Activated T-helper 9 cell treated with anti-CD3 and anti-CD28 coated beads, Interleukin-2, amount 50 U/mL, for 16 hours (primary cell): ENCODE measurements at regions not wholly inside any gene's neighbourhood (a gene's known extent, or its start where the extent isn't known, plus 50 kb on each side); places are given as distances from the start of the nearest gene placed in this dataset.

ENCODE experiments used
- DNase-seq: peaks from one replicate; pipeline ENCODE4 v3.0.0-alpha.2; 2020; ENCODE audit warnings: low read depth

DNA sequence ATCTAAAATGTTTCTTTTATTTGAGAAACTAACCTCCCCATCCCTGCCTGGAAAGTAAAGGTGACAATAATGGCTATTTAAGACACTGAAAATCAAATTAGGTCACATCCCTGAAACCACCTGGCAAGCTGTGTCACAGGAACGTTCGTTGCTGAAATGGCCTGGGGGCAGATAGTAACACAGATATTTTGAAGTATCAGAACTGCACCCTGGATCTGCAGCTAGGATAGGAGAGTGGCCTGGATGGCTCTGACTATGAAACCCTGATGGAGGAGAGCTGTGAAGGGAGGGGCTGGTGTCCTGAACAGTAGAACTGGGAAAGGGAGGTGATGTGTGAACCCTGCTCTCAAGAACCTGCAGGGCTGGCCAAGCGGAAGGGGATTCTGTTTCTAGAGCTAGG is 648.3 kb upstream of the CFAP20DC start:
- DNase-seq: no peak

DNA sequence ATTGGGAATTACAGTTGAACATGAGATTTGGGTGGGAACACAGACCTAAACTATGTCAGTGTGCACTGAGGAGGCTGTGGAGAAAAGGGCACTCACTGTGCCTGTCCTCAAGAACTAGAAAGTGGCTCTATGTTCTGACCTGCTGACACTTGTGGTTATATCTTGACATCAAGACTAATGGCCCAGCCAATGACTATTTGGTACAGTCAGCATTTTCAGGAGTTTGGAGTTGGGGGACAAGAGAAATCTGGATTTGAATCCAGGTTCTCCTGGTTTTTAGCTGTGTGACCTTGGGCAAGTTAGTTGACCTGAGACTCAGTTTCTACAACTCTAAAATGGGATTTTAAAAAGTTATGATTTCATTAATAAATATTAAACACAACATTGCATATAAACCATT is 647.0 kb upstream of the CFAP20DC start:
- no peak for DNase-seq

DNA sequence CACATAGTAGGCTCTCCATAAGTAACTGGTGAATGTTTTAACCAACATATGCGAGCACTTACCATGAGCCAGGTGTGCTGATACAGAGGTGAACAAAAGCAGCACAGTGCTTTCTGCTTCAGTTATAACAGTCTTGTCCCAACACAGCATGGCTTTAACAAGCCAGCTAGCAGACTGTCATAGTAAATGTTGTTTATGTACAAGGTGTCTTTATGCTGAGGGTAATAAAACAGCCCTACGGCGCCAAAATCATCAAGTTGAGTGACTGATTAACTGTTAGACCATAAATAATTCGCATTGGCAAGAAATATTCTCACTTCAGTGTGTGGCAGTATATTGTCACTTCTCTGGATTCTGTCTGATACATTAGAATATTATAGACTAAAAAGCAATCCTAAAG is 646.0 kb upstream of the CFAP20DC start:
- no peak for DNase-seq

DNA sequence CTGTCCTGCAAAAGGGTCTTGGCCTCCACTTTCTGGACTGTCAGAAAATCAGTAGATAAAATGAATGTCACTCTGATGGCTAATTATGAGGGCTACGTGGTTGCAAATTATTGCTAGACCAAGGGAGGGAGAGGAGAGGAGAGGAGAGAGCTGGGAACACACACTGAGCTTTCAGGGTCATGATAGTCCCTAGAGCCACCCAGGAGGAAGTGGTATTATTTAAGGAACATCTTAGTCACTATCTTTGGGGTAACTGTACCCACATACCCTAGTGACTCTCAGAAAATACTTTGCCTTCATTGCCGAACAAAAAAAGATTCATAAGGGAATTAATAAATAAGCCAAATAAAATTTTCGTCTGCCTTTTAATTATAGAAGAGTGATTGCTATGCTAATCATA is 642.3 kb upstream of the CFAP20DC start:
- no peak for DNase-seq

DNA sequence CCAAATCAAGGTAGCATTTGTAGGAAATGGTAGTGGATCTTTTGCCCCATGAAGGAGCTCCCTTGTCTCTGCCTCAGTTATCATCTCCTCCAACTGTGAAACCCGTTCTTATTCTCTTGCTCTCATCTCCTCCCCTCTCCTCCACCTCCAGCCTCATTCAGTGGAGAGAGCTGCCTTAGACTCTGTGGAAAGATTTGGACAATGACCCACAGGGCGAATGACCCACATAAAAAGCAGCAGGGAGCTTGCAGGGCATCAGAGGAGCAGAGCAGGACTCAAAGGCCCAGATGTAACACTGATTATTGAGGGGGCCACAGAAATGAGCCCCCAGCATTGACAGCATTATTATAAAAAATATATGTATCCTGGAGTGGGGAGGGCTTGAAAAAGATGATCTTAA is 641.1 kb upstream of the CFAP20DC start:
- DNase-seq: no peak

DNA sequence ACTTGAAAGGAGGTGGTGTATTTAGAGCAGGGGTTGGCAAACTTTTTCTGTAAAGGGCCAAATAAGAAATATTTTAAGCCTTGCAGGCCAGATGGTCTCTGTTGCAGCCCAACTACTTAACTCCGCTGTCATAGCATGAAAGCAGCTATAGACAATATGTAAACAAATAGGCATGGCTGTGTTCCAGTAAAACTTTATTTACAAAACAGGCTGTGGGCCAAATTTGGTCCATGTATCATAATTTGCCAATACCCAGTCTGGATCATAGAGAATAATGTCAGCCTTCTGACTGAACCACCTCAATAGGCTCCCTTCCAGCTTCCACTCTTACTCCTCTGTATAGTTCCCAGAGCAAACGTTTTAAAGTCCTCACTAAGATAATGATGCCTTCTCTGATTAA is 638.8 kb upstream of the CFAP20DC start:
- DNase-seq: no peak

DNA sequence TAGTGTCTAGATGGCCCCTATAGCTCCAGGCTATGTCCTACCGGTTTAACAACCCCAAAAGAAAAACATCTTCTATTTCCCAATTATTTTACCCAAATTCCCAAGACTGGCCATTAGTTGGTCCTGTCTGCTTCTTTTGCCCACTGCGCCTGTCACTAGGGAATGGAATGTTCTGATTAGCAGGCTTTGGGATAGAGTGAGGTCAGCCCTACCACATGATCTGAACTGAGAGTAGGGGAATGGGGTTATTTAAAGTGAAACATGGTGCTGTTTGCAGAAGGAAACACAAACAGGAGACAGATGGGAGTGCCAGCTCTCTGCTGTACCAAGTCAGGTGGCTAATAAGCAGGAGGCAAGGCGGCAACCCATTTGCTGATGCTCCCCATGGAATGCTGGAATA is 635.6 kb upstream of the CFAP20DC start:
- DNase-seq: no peak

DNA sequence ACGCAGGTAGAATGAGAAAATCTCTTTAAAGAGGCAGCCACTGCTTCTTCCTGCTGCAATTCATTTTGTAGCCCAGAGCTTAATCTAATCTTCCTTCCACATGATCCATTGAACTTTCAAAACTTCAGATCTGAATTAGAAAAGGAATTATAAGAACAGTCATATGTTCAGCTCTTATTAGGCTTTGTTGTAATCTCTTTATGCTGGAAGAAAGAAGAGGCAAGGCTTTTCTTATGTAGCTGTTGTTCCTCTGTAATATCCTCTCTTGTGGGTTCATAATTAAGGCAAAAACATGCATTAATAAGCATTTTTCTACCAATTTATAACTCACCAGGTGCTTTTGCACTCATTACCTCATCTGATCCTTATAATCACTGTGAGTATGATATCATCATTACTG is 634.9 kb upstream of the CFAP20DC start:
- DNase-seq: no peak

DNA sequence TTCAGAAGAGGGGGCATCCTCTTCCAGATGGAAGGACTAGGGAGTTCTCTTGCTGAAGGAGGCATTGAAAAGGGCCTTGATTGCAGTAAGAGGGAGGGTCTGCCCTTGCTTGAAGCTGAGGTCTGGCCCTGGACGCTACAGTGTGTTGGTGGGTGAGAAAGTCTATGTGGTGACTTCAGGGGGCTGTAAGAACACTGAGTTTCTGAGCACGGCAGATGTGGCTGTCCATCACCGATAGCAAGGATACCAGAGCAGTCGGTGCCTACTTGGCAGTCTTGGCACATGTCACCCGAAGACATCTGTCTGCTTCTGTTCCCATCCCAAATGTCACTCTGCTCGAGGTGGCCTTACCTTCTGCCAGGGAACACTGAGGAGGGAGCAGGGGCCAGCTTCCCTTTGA is 631.1 kb upstream of the CFAP20DC start:
- no peak for DNase-seq

DNA sequence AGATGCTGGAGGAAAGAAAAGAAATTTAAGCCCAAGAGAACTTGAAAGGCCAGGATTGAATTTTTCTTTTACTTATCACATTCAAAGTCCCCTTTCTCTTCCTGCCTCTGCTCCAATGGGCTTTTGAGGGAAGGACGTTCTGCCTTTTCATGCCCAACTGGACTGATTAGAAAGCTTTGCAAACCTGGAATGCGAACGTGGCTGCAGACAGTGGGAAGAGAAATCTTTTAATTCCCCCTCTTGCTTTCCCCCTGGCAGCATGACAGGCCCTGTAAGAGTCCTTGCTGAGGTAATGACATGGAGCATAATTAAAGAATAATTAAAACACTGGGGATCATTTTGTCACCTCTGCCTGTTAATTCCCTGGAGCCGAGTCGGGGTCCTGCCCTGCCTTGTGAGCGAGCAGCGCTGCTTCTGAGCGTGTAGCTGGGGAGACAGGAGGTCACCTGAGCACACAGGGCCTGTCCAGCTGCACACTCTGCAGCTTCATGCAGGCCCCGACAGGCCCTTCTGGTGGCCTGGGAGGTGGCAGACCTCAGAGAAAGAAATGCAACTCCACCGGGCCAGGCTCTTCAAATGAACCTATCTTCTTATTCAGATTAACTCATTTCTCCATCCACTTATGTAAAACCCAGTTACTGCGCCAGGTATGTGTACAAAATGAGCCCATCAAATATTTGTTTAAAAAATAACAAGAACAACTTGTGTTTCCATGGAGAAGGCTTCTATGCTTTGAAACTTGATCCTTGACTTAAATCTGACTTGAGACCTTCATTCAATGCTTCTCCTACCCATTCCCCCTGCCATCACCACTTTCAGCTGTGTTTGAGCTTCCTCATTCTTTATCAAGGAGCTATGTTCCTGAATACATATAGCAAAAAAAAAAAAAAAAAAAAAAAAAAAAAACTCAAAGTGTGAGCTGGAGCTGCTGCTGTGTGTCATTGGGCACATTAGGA is 628.2 kb upstream of the CFAP20DC start:
- no peak for DNase-seq

DNA sequence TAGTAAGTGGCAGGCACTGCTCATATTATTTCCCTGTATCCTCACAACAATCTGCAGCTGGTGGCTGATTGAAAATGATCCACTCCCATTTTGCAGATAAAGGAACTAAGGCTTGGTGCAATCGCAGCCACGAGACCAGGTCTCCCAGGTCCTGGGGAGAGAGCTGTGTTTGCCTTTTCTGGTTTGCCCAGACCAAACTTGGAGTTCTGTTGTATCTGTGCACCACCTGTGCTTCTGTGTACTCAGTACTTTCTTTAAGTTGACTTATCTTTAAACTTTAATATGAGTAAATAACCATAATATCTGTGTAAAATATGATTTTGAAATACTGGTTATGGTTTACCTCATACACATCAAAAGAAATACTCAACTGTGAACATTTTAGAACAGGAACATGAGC is 625.7 kb upstream of the CFAP20DC start:
- DNase-seq: no peak

DNA sequence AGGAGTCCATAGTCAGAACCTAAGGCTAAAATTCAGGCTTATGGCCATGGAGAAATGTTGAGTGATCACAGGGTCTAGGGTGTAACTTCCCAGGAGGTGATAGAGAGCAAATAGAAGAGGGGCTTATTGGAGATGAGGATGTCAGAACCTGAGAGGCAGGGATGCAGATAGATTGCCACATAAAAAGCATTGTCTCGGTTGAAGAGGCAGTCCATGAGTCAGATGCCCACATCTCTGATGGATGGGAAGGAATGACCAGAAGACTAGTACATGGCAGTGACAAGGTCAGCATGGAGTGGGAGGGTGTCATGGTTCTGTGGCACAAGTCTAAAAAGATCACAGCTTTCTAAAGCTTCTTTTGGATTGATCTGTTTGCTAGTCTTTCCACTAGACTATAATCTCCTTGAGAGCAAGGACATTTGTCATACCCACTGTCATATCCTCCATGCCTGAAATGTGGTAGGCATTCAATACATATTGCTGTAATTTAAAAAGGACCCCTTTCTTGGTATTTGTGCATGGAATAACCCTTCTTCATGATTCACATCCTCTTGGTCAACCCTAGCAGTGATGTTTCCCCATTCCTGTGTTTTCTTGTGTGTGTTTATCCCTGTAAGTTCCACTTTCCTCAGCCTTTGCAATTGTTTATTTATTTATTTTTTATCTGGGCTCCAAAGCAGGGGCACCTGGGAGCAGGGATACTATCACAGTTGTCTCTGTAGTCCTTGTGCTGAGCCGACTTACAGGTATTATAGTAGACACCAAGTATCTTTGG is 613.4 kb upstream of the CFAP20DC start:
- no peak for DNase-seq

DNA sequence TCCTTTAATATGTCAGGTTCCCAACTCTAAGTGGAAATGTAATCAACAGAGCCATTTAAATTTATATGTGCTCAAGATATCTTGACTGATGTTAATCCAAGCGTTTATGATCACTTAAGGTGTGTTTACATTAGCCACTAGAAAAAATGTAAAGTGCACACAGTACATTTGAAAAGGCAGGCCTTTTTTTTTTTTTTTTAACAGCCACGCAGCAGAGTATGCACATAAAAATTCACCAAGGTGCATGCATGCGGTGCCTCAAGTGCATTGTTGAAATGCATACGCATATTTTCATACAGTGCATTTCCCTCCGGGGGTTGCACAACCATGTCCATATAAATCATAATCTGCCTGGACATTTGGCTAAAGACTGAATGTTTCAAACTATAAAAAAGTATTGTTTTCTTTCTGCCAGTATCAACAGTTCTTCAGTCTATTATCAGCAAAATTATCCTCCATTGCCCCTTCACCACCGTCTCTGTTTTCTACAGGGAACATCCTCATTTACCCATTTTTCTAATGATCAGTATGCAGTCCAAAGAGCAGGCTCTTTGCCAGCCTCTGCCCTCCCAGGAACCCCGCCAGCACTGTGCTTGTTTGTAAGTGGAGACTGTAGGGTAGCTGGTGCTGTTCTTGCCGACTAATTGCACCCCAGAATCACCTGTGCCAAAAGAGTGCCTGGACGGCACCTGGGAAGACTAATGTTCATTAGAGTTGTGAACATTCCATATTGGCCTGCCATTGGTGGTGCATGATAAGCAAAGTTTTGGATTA is 611.2 kb upstream of the CFAP20DC start:
- DNase-seq: no peak

DNA sequence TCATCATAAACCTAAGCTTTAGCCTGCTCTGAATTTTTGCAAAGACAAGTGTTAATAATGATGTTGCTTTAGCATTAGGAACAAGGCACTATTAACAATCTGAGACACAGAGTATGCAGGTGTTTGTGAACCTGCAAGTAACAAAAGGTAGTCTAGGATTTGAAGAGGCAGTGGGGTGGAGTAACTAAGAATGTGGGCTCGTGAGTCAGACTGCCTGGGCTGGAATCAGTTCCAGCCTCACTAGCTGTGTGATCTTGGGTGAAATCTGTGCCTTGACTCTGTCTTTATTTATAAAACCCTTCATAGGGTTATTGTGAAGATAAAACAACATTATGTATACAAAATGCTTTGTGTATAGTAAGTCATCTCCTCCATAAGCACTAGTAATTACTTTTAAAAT is 610.6 kb upstream of the CFAP20DC start:
- no peak for DNase-seq

DNA sequence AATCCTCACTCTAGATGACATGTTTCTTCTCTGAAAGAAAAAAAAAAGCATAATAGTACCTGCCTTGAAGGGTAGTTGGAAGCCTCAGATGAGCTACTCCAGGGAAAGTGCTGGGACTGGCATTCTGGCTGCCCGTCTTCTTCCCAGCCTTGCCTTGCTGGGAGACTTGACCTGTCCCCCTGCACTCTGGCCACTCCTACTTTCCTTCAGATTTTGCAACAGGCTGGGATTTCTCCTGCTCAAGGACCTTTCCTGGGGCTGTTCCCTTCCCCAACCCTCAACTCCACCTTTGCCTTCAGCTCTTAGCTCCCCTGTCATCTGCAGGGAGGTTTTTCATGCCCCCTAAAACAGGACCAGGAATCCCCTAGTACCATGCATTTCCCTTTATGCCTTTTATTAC is 609.9 kb upstream of the CFAP20DC start:
- no peak for DNase-seq

DNA sequence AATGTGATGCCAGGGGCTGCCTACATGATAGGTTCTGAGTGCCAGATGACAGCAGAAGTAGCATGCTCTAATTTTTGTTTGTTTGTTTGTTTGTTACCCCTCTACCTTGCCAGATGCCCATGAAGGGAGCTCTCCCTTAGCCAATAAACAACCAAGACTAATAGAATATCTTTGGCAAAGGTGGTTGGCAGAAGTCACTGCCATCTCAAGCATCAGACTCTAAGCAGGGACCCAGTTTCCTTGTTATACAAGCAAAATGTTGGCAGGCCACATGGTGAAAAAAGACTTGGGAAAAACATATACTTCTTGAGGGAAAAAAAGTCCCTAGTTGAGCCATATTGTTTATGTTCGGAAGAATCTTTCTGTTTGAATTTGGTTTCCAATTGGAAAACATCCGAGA is 609.0 kb upstream of the CFAP20DC start:
- DNase-seq: no peak

DNA sequence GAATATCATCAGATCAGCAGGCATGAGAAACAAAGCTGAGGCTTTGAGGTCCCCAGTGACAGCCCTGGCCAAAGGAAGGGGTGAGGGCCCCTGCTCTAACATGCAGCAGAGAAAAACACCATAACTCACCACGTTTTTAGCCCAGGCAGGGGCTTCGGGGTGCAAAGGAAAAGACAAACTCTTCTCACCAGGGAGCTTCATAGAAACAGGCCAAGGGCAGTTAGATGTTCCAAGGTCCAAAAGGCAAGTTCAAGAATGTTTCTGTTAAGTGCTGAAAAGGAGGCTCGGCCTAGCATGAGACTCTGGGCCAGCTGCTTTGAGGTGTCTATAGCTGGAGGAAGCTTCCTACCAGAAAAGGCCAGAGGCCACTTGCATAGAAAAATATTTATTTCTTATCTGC is 608.4 kb upstream of the CFAP20DC start:
- no peak for DNase-seq

DNA sequence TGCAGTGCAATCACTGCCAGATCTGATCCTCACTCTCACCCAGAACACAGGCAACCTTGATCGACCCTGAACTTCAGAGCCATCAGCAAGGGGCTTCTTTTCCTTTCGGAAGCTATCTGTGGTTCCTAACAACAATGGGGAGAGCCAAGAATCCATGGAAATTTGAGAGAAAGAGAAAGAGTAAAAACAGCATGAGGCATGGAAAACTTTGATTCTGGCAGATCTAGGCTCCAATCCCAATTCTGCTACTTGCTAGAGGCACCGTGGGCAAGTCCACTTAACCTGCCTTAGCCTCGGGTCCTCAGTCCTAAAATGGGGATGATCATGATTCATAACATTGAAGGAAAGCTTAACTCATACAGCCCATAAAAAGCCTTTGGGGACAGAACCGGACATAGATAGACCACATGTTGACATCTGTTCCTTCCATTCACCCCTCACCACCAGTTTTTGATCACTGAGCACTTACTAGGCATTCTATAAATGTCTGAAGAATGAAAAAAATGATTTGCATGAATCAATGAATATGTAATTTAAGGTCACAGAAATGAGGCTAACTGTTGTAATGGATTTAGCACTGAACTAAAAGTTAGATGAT is 605.7 kb upstream of the CFAP20DC start:
- DNase-seq: no peak

DNA sequence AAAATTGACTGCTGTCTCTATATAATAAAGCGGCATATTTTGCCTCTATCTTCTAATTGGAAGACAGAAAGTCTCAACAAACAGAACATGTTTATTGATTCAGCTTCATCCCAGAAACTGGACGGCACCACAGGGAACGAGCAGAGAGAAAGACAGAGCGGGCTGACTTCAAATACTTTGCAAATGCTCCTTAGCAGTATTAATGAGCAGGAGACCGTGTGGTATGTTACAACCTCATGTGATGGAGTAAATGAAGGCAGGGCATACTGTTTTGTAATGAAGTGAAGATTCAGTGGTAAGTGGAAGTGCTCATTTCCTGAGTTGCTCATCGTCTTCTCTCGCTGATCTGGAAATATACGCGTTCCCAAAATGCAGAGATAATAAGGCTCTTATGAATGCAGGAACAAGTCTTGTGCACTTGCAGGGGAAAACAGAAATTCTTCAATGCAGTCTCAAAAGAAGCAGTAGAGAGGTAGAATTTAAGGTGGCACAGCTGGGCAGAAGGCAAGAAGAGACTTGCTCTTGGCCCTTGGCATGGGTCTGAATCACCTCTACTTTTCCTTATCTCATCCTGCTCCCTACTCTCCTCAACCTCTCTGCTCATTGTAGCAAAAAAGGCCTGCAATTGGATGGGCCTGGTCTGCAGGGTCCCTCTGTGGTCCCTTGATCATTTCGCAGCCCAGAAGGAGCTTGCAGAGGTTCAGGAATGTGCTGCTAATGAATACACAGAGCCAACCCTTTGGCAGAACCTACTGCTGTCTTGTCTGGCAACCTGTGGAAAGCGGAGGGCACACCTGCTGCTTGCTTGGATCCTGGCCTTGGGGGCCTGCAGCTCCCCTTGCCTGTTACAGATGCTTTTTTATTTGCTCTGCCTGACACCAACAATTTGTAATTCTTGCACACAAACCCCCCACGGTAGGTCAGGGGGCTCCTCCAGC is 604.9 kb upstream of the CFAP20DC start:
- DNase-seq: no peak

DNA sequence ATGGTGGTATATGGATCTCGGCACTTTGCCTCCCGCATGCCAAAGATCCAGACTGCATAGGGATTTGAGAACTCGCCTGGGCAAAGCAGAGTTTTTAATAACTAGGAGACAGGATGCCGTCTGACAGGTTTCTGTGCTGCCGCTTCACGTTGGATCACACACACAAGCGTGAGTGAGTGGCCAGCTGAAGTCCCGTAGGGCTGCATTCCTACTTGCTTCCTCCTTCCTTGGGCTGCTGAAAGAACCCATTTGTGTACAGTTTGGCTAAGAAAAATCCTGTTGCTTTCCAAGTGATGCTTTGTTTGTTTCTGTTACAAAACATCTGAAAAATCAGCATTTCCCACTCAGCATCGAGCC is 604.3 kb upstream of the CFAP20DC start:
- no peak for DNase-seq
